ENCODE measurements at regions not wholly inside any gene's neighbourhood (a gene's known extent, or its start where the extent isn't known, plus 50 kb on each side); places are given as distances from the start of the nearest gene placed in this dataset.

GRCh38 chr4:132548463-132548862 lies 600.6 kb upstream of the PCDH10 start:
- TF ChIP-seq CTCF (IDR thresholded peaks at IDR 0.05) (no peak), EP300 (IDR thresholded peaks at IDR 0.05) (no peak)

Measured in sigmoid colon (tissue), 4 donors.